ENCODE measurements at regions not wholly inside any gene's neighbourhood (a gene's known extent, or its start where the extent isn't known, plus 50 kb on each side); places are given as distances from the start of the nearest gene placed in this dataset.
"Not testable (repeated sequence)": the region's sequence is repeated elsewhere in the genome, so short reads cannot be mapped to it uniquely, and the experiment has no call there.

GRCh38 chr16:48811478-48811877 lies 201.5 kb upstream of the N4BP1 start:
- no peaks in the 10 kb centered on the region for H3K4me1 ChIP-seq
- H3K27me3 ChIP-seq = no peaks in the 10 kb centered on the region
- H3K36me3 ChIP-seq = no peaks in the 10 kb centered on the region
- H3K9me3 ChIP-seq (replicated peaks) = no peaks in the 10 kb centered on the region
- no peak for DNase-seq
- no peak overlapping the region for H3K4me3 ChIP-seq
- H3K27ac ChIP-seq = no peak overlapping the region

GRCh38 chr16:48810803-48811453 lies 200.9 kb upstream of the N4BP1 start:
- Histone ChIP-seq H3K27me3 (no peaks in the 10 kb centered on the region), H3K9me3 (replicated peaks) (no peaks in the 10 kb centered on the region), H3K36me3 (no peaks in the 10 kb centered on the region), H3K27ac (no peak overlapping the region), H3K4me1 (no peaks in the 10 kb centered on the region), H3K4me3 (no peak overlapping the region)
- DNase-seq = no peak

- no peak overlapping the region for H3K27ac ChIP-seq
- H3K9me3 ChIP-seq (replicated peaks) = no peaks in the 10 kb centered on the region
- H3K4me1 ChIP-seq = no peaks in the 10 kb centered on the region
- no peak for DNase-seq
- H3K4me3 ChIP-seq = no peak overlapping the region
- H3K27me3 ChIP-seq = no peaks in the 10 kb centered on the region
- no peaks in the 10 kb centered on the region for H3K36me3 ChIP-seq
Observed at GRCh38 chr16:48810436-48810802, 200.4 kb upstream of the N4BP1 start.

- Histone ChIP-seq H3K9me3 (replicated peaks) (no peaks in the 10 kb centered on the region), H3K36me3 (no peaks in the 10 kb centered on the region), H3K27me3 (no peaks in the 10 kb centered on the region), H3K27ac (no peak overlapping the region), H3K4me3 (no peak overlapping the region), H3K4me1 (no peaks in the 10 kb centered on the region)
- no peak for DNase-seq
Observed at GRCh38 chr16:48790151-48790550, 180.2 kb upstream of the N4BP1 start.

GRCh38 chr16:48788475-48788874 lies 178.5 kb upstream of the N4BP1 start:
- Histone ChIP-seq H3K27me3 (no peaks in the 10 kb centered on the region), H3K4me1 (no peaks in the 10 kb centered on the region), H3K9me3 (replicated peaks) (no peaks in the 10 kb centered on the region), H3K36me3 (no peaks in the 10 kb centered on the region), H3K4me3 (no peak overlapping the region), H3K27ac (no peak overlapping the region)
- DNase-seq = no peak

- H3K4me1 ChIP-seq = no peaks in the 10 kb centered on the region
- no peak overlapping the region for H3K4me3 ChIP-seq
- no peak overlapping the region for H3K27ac ChIP-seq
- H3K9me3 ChIP-seq (replicated peaks) = no peaks in the 10 kb centered on the region
- no peaks in the 10 kb centered on the region for H3K27me3 ChIP-seq
- DNase-seq = no peak
- no peaks in the 10 kb centered on the region for H3K36me3 ChIP-seq
Observed at GRCh38 chr16:48745541-48745940, 135.6 kb upstream of the N4BP1 start.

- no peak for DNase-seq
- Histone ChIP-seq H3K36me3 (no peaks in the 10 kb centered on the region), H3K4me3 (no peak overlapping the region), H3K9me3 (replicated peaks) (no peaks in the 10 kb centered on the region), H3K4me1 (no peaks in the 10 kb centered on the region), H3K27me3 (no peaks in the 10 kb centered on the region), H3K27ac (no peak overlapping the region)
Observed at GRCh38 chr16:48740964-48741363, 131.0 kb upstream of the N4BP1 start.

GRCh38 chr16:48734220-48734619 lies 124.2 kb upstream of the N4BP1 start:
- no peak for DNase-seq
- Histone ChIP-seq H3K27me3 (no peaks in the 10 kb centered on the region), H3K36me3 (no peaks in the 10 kb centered on the region), H3K4me1 (no peaks in the 10 kb centered on the region), H3K27ac (no peak overlapping the region), H3K9me3 (replicated peaks) (no peaks in the 10 kb centered on the region), H3K4me3 (no peak overlapping the region)

GRCh38 chr16:48704710-48705109 lies 94.7 kb upstream of the N4BP1 start:
- Histone ChIP-seq H3K27ac (no peak overlapping the region), H3K4me1 (no peaks in the 10 kb centered on the region), H3K27me3 (no peaks in the 10 kb centered on the region), H3K36me3 (no peaks in the 10 kb centered on the region), H3K4me3 (no peak overlapping the region), H3K9me3 (replicated peaks) (no peaks in the 10 kb centered on the region)
- DNase-seq = no peak

GRCh38 chr16:48687421-48688038 lies 77.5 kb upstream of the N4BP1 start:
- no peaks in the 10 kb centered on the region; the same call in 1 of the 2 replicates for H3K27me3 ChIP-seq
- H3K27ac ChIP-seq = no peak overlapping the region
- no peaks in the 10 kb centered on the region for H3K4me1 ChIP-seq
- H3K9me3 ChIP-seq (replicated peaks) = no peaks in the 10 kb centered on the region
- H3K4me3 ChIP-seq = no peak overlapping the region
- DNase-seq = peak; percentile 57 to 83
- H3K36me3 ChIP-seq = no peaks in the 10 kb centered on the region

GRCh38 chr16:48684148-48684547 lies 74.2 kb upstream of the N4BP1 start:
- H3K4me1 ChIP-seq = no peaks in the 10 kb centered on the region
- no peaks in the 10 kb centered on the region for H3K9me3 ChIP-seq (replicated peaks)
- H3K36me3 ChIP-seq = no peaks in the 10 kb centered on the region
- H3K27ac ChIP-seq = no peak overlapping the region
- DNase-seq = no peak
- no peaks in the 10 kb centered on the region; the same call in 1 of the 2 replicates for H3K27me3 ChIP-seq
- no peak overlapping the region for H3K4me3 ChIP-seq

GRCh38 chr16:48682971-48683370 lies 73.0 kb upstream of the N4BP1 start:
- H3K4me3 ChIP-seq = no peak overlapping the region
- H3K4me1 ChIP-seq = no peaks in the 10 kb centered on the region
- DNase-seq = no peak
- no peaks in the 10 kb centered on the region for H3K36me3 ChIP-seq
- no peaks in the 10 kb centered on the region for H3K9me3 ChIP-seq (replicated peaks)
- no peaks in the 10 kb centered on the region; the same call in 1 of the 2 replicates for H3K27me3 ChIP-seq
- H3K27ac ChIP-seq = no peak overlapping the region

- DNase-seq = no peak
- Histone ChIP-seq H3K27ac (no peak overlapping the region), H3K36me3 (no peaks in the 10 kb centered on the region), H3K9me3 (replicated peaks) (no peaks in the 10 kb centered on the region), H3K4me1 (0 out of 2 replicates have a peak, but pooled peaks cover 4% of the 10 kb centered on the region), H3K4me3 (no peak overlapping the region), H3K27me3 (no peaks in the 10 kb centered on the region; the same call in 1 of the 2 replicates)
Observed at GRCh38 chr16:48681520-48681919, 71.5 kb upstream of the N4BP1 start.

- Histone ChIP-seq H3K4me3 (no peak overlapping the region), H3K27me3 (no peaks in the 10 kb centered on the region; the same call in 1 of the 2 replicates), H3K9me3 (replicated peaks) (no peaks in the 10 kb centered on the region), H3K36me3 (no peaks in the 10 kb centered on the region), H3K4me1 (0 out of 2 replicates have a peak, but pooled peaks cover 4% of the 10 kb centered on the region), H3K27ac (no peak overlapping the region)
- DNase-seq = no peak
Observed at GRCh38 chr16:48680881-48681280, 70.9 kb upstream of the N4BP1 start.

- Histone ChIP-seq H3K4me3 (no peak overlapping the region), H3K4me1 (0 out of 2 replicates have a peak, but pooled peaks cover 4% of the 10 kb centered on the region), H3K27me3 (no peaks in the 10 kb centered on the region), H3K27ac (no peak overlapping the region), H3K36me3 (no peaks in the 10 kb centered on the region), H3K9me3 (replicated peaks) (no peaks in the 10 kb centered on the region)
- DNase-seq = peak; percentile 37 to 66
Observed at GRCh38 chr16:48676836-48677235, 66.9 kb upstream of the N4BP1 start.

- not testable (repeated sequence) for H3K4me1 ChIP-seq; DNase-seq; H3K4me3 ChIP-seq; H3K9me3 ChIP-seq (replicated peaks); H3K36me3 ChIP-seq; H3K27ac ChIP-seq; H3K27me3 ChIP-seq
Observed at GRCh38 chr16:48668184-48668583, 58.2 kb upstream of the N4BP1 start.

Data from SJCRH30 (cell line).